Lower lobe of right lung (tissue), 2 donors: ENCODE measurements at regions not wholly inside any gene's neighbourhood (a gene's known extent, or its start where the extent isn't known, plus 50 kb on each side); places are given as distances from the start of the nearest gene placed in this dataset.

Experiments used
- ATAC-seq, 2 donors: fragments of 200-7000 bp; cut with Tn5 transposase; one replicate each; pipeline ENCODE4 v1.9.1; 2020 to 2022; ENCODE audit warnings: mild to moderate bottlenecking in 2 of 2, moderate library complexity in 2 of 2
- DNase-seq: peaks from one replicate; pipeline ENCODE4 v3.0.0-alpha.2; 2020
- H3K27ac ChIP-seq: fragments of 200-600 bp; one replicate; pipeline ENCODE4 v1.8.0; 2022
- H3K27me3 ChIP-seq: fragments of 200-600 bp; one replicate; pipeline ENCODE4 v1.8.0; 2022; ENCODE audit warnings: low read depth
- H3K36me3 ChIP-seq: fragments of 200-600 bp; one replicate; pipeline ENCODE4 v1.8.0; 2022; ENCODE audit warnings: mild to moderate bottlenecking
- H3K4me1 ChIP-seq: fragments of 200-600 bp; one replicate; pipeline ENCODE4 v1.8.0; 2022
- H3K4me3 ChIP-seq: fragments of 200-600 bp; one replicate; pipeline ENCODE4 v1.8.0; 2022; ENCODE audit warnings: mild to moderate bottlenecking
- H3K9me3 ChIP-seq: fragments of 200-600 bp; one replicate; pipeline ENCODE4 v1.8.0; 2022
- CTCF ChIP-seq: fragments of 200-600 bp; IDR thresholded peaks from one replicate; pipeline ENCODE4 v1.8.0; 2022; ENCODE audit warnings: antibody characterized with exemption, mild to moderate bottlenecking
- intact Hi-C: fragments of 100-400 bp; cut with DNase I; formaldehyde crosslinking; loops from one replicate; pipeline ENCODE4 v1.11.0; 2022
- donor health status: DM: no; HTN: yes; CAD: no; lungs with severe emphysema.

GRCh38 chr4:60562334-60562733 lies 637.8 kb upstream of the ADGRL3 start:
- intact Hi-C loops = no loop called here
- Histone ChIP-seq H3K27me3 (no peaks in the 10 kb centered on the region), H3K4me3 (no peak overlapping the region), H3K9me3 (no peaks in the 10 kb centered on the region), H3K4me1 (no peaks in the 10 kb centered on the region), H3K27ac (no peak overlapping the region), H3K36me3 (no peaks in the 10 kb centered on the region)
- ATAC-seq (no peak), DNase-seq (no peak)
- no peak for TF ChIP-seq CTCF

GRCh38 chr4:60565558-60565957 lies 634.6 kb upstream of the ADGRL3 start:
- no peak overlapping the region for H3K4me3 ChIP-seq
- ATAC-seq = no peak
- H3K36me3 ChIP-seq = no peaks in the 10 kb centered on the region
- no peaks in the 10 kb centered on the region for H3K4me1 ChIP-seq
- TF ChIP-seq CTCF = no peak
- H3K27ac ChIP-seq = no peak overlapping the region
- peaks cover 6% of the 10 kb centered on the region for H3K9me3 ChIP-seq
- no peak for DNase-seq
- intact Hi-C loops = no loop called here
- H3K27me3 ChIP-seq = no peaks in the 10 kb centered on the region

- TF ChIP-seq CTCF = no peak
- H3K27me3 ChIP-seq = no peaks in the 10 kb centered on the region
Measured at GRCh38 chr4:60575336-60575735, 624.8 kb upstream of the ADGRL3 start.

GRCh38 chr4:60579335-60579734 lies 620.8 kb upstream of the ADGRL3 start:
- H3K27ac ChIP-seq = no peak overlapping the region
- H3K36me3 ChIP-seq = no peaks in the 10 kb centered on the region
- no peaks in the 10 kb centered on the region for H3K27me3 ChIP-seq
- no peak for TF ChIP-seq CTCF
- intact Hi-C loops = no loop called here
- no peak for DNase-seq
- ATAC-seq = no peak
- no peak overlapping the region for H3K4me3 ChIP-seq
- H3K4me1 ChIP-seq = no peaks in the 10 kb centered on the region
- H3K9me3 ChIP-seq = no peaks in the 10 kb centered on the region

More at GRCh38 chr4:60575336-60575735, 624.8 kb upstream of the ADGRL3 start:
- no peak overlapping the region for H3K27ac ChIP-seq
- H3K4me3 ChIP-seq = no peak overlapping the region
- H3K9me3 ChIP-seq = no peaks in the 10 kb centered on the region
- ATAC-seq = no peak
- no peaks in the 10 kb centered on the region for H3K4me1 ChIP-seq
- intact Hi-C loops = no loop called here
- no peak for DNase-seq
- no peaks in the 10 kb centered on the region for H3K36me3 ChIP-seq

- H3K4me1 ChIP-seq = no peaks in the 10 kb centered on the region
- H3K27me3 ChIP-seq = no peaks in the 10 kb centered on the region
- no peak overlapping the region for H3K4me3 ChIP-seq
- DNase-seq (no peak), ATAC-seq (no peak)
- intact Hi-C loops = no loop called here
- H3K9me3 ChIP-seq = no peaks in the 10 kb centered on the region
- TF ChIP-seq CTCF = no peak
- H3K27ac ChIP-seq = no peak overlapping the region
- no peaks in the 10 kb centered on the region for H3K36me3 ChIP-seq
Measured at GRCh38 chr4:60581919-60582536, 618.1 kb upstream of the ADGRL3 start.

GRCh38 chr4:60588556-60588955 lies 611.6 kb upstream of the ADGRL3 start:
- DNase-seq = no peak
- Histone ChIP-seq H3K9me3 (no peaks in the 10 kb centered on the region), H3K27ac (no peak overlapping the region), H3K36me3 (no peaks in the 10 kb centered on the region), H3K27me3 (no peaks in the 10 kb centered on the region), H3K4me3 (no peak overlapping the region), H3K4me1 (no peaks in the 10 kb centered on the region)
- intact Hi-C loops = no loop called here
- TF ChIP-seq CTCF = no peak
- no peak for ATAC-seq
